OCI-LY7 (cell line): ENCODE measurements at regions not wholly inside any gene's neighbourhood (a gene's known extent, or its start where the extent isn't known, plus 50 kb on each side); places are given as distances from the start of the nearest gene placed in this dataset.

Experiments
- BruUV-seq: library from RNA; stranded (reverse); fragments of 400-500 nt; replicated peaks from 2 replicates; lab custom pipeline; 2021; lab: Mats Ljungman, UMichigan
- CTCF ChIA-PET: fragments of 300-600 bp; sonication (Branson Sonifier 250); formaldehyde crosslinking; loops from one replicate; lab custom pipeline; 2022; ENCODE audit warnings: antibody characterized with exemption; ENCODE audit not compliant: unreplicated experiment; lab: Charles Lee
- POLR2A ChIA-PET: fragments of 300-600 bp; sonication (Branson Sonifier 250); formaldehyde crosslinking; loops from one replicate; lab custom pipeline; 2022; ENCODE audit warnings: antibody characterized with exemption; lab: Charles Lee
- DNase-seq: peaks from one replicate; pipeline ENCODE4 v3.0.0-alpha.2; 2015; ENCODE audit warnings: low spot score
- H2AFZ ChIP-seq: fragments of 200-600 bp; sonication (generic), shearing (Covaris generic); 2 replicates; pipeline ENCODE4 v1.6.1; 2014; ENCODE audit warnings: mild to moderate bottlenecking, antibody characterized with exemption, low read length, moderate library complexity
- H3K27ac ChIP-seq: fragments of 200-600 bp; sonication (generic); 2 replicates; pipeline ENCODE4 v1.5.1; 2014; ENCODE audit warnings: mixed run types, low read depth, mild to moderate bottlenecking, moderate library complexity, low read length, inconsistent platforms; ENCODE audit not compliant: poor library complexity, severe bottlenecking
- H3K36me3 ChIP-seq: fragments of 200-600 bp; sonication (generic); 2 replicates; pipeline ENCODE4 v1.6.1; 2014; ENCODE audit warnings: mild to moderate bottlenecking, antibody characterized with exemption, low read length, moderate library complexity, mixed read lengths; ENCODE audit not compliant: insufficient read depth
- H3K4me1 ChIP-seq: fragments of 200-600 bp; sonication (generic); 2 replicates; pipeline ENCODE4 v1.5.1; 2014; ENCODE audit warnings: mild to moderate bottlenecking, low read length; ENCODE audit not compliant: insufficient read depth, poor library complexity, severe bottlenecking
- H3K4me2 ChIP-seq: fragments of 200-600 bp; sonication (generic); 2 replicates; pipeline ENCODE4 v1.6.1; 2014; ENCODE audit warnings: mild to moderate bottlenecking, low read length
- H3K4me3 ChIP-seq: fragments of 200-600 bp; sonication (generic); 2 replicates; pipeline ENCODE4 v1.5.1; 2014; ENCODE audit warnings: mild to moderate bottlenecking, low read depth, low read length; ENCODE audit not compliant: poor library complexity, severe bottlenecking
- H3K79me2 ChIP-seq: fragments of 200-600 bp; sonication (generic); 2 replicates; pipeline ENCODE4 v1.6.1; 2016; ENCODE audit warnings: low read depth, mild to moderate bottlenecking, low read length, moderate library complexity, mixed read lengths; ENCODE audit not compliant: insufficient read depth
- H3K9me2 ChIP-seq: fragments of 200-600 bp; sonication (generic); 2 replicates; pipeline ENCODE4 v1.6.1; 2016; ENCODE audit warnings: mild to moderate bottlenecking, low read length, mixed read lengths; ENCODE audit not compliant: insufficient read depth
- H3K9me3 ChIP-seq: fragments of 200-600 bp; sonication (generic); 2 replicates; pipeline ENCODE4 v1.6.1; 2014; ENCODE audit warnings: mild to moderate bottlenecking, mixed run types, low read length, mixed read lengths
- H4K20me1 ChIP-seq: fragments of 200-600 bp; sonication (generic); 2 replicates; pipeline ENCODE4 v1.6.1; 2014; ENCODE audit warnings: mild to moderate bottlenecking, antibody characterized with exemption, low read length, moderate library complexity, mixed read lengths; ENCODE audit not compliant: insufficient read depth
- CTCF ChIP-seq: fragments of 200-600 bp; sonication (generic); conservative IDR thresholded peaks from 2 replicates; pipeline ENCODE4 v1.5.1; 2014; ENCODE audit warnings: mild to moderate bottlenecking, antibody characterized with exemption, low read length, moderate library complexity, mixed read lengths
- EZH2phosphoT487 ChIP-seq: fragments of 200-600 bp; sonication (generic); IDR thresholded peaks from 2 replicates; pipeline ENCODE4 v1.6.1; 2018; ENCODE audit warnings: low read depth, borderline replicate concordance, mild to moderate bottlenecking, mixed run types, antibody characterized with exemption, low read length, moderate library complexity, mixed read lengths
- intact Hi-C: fragments of 100-400 bp; cut with micrococcal nuclease; formaldehyde crosslinking; loops from one replicate; pipeline ENCODE4 v1.10.0; 2022; ENCODE audit not compliant: unreplicated experiment

GRCh38 chr10:3497581-3497980, 287.4 kb downstream of the KLF6 start:
- no peak for DNase-seq
- Histone ChIP-seq H3K9me3 (no peaks in the 10 kb centered on the region), H3K9me2 (no peaks in the 10 kb centered on the region), H3K27ac (no peak overlapping the region), H3K4me3 (no peak overlapping the region), H3K36me3 (no peaks in the 10 kb centered on the region), H3K4me2 (no peak overlapping the region), H2AFZ (no peak overlapping the region), H4K20me1 (no peaks in the 10 kb centered on the region), H3K4me1 (no peaks in the 10 kb centered on the region), H3K79me2 (no peaks in the 10 kb centered on the region)
- no peak for TF ChIP-seq EZH2phosphoT487
- no peak for TF ChIP-seq CTCF
- POLR2A ChIA-PET = no interaction called here
- no TSS peak for BruUV-seq
- intact Hi-C loops = no loop called here
- CTCF ChIA-PET = no interaction called here

GRCh38 chr10:3496138-3496537, 288.9 kb downstream of the KLF6 start:
- no peak overlapping the region for H3K4me3 ChIP-seq
- H3K36me3 ChIP-seq = no peaks in the 10 kb centered on the region
- DNase-seq = no peak
- BruUV-seq = no TSS peak
- POLR2A ChIA-PET = no interaction called here
- H3K79me2 ChIP-seq = no peaks in the 10 kb centered on the region
- intact Hi-C loops = no loop called here
- CTCF ChIA-PET = no interaction called here
- no peak overlapping the region for H3K4me2 ChIP-seq
- H3K27ac ChIP-seq = no peak overlapping the region
- H4K20me1 ChIP-seq = no peaks in the 10 kb centered on the region
- no peaks in the 10 kb centered on the region for H3K9me2 ChIP-seq
- H2AFZ ChIP-seq = no peak overlapping the region
- TF ChIP-seq EZH2phosphoT487 (no peak), CTCF (no peak)
- no peaks in the 10 kb centered on the region for H3K4me1 ChIP-seq
- H3K9me3 ChIP-seq = no peaks in the 10 kb centered on the region

- BruUV-seq = no TSS peak
- Histone ChIP-seq H4K20me1 (no peaks in the 10 kb centered on the region), H2AFZ (no peak overlapping the region), H3K4me2 (no peak overlapping the region), H3K4me1 (no peaks in the 10 kb centered on the region), H3K4me3 (no peak overlapping the region), H3K79me2 (no peaks in the 10 kb centered on the region), H3K27ac (no peak overlapping the region), H3K9me3 (no peaks in the 10 kb centered on the region), H3K36me3 (no peaks in the 10 kb centered on the region), H3K9me2 (no peaks in the 10 kb centered on the region)
- no peak for TF ChIP-seq CTCF
- no peak for TF ChIP-seq EZH2phosphoT487
- CTCF ChIA-PET = no interaction called here
- POLR2A ChIA-PET = no interaction called here
- intact Hi-C loops = no loop called here
- no peak for DNase-seq
Measured at GRCh38 chr10:3495281-3495680, 289.7 kb downstream of the KLF6 start.
